Endodermal cell (in vitro differentiated cells): ENCODE measurements at regions not wholly inside any gene's neighbourhood (a gene's known extent, or its start where the extent isn't known, plus 50 kb on each side); places are given as distances from the start of the nearest gene placed in this dataset.

Experiments
- DNase-seq: peaks from one replicate; pipeline ENCODE4 v3.0.0-alpha.2; 2017
- H3K27ac ChIP-seq: 2 replicates; pipeline ENCODE4 v1.5.1; 2013; ENCODE audit warnings: mild to moderate bottlenecking, low read depth, low read length, moderate library complexity
- H3K27me3 ChIP-seq: 2 replicates; pipeline ENCODE4 v1.6.1; 2013; ENCODE audit warnings: mild to moderate bottlenecking, low read length, moderate library complexity; ENCODE audit not compliant: insufficient read depth, control insufficient read depth, poor library complexity, severe bottlenecking
- H3K36me3 ChIP-seq: 2 replicates; pipeline ENCODE4 v1.7.0; 2013; ENCODE audit warnings: mild to moderate bottlenecking, low read length, moderate library complexity; ENCODE audit not compliant: control insufficient read depth, insufficient read depth
- H3K4me1 ChIP-seq: one replicate; pipeline ENCODE4 v1.7.0; 2013; ENCODE audit warnings: low read length; ENCODE audit not compliant: control insufficient read depth, insufficient read depth
- H3K4me3 ChIP-seq: 2 replicates; pipeline ENCODE4 v1.5.1; 2013; ENCODE audit warnings: mild to moderate bottlenecking, low read length, moderate library complexity
- H3K9ac ChIP-seq: 2 replicates; pipeline ENCODE4 v1.6.1; 2013; ENCODE audit warnings: mild to moderate bottlenecking, low read length, moderate library complexity; ENCODE audit not compliant: poor library complexity, severe bottlenecking; ENCODE audit errors: extremely low read depth
- H3K9me3 ChIP-seq: 2 replicates; pipeline ENCODE4 v1.6.1; 2013; ENCODE audit warnings: mild to moderate bottlenecking, low read length, moderate library complexity; ENCODE audit not compliant: control insufficient read depth
- H3K27ac Mint-ChIP-seq: 2 replicates; pipeline ENCODE4 v1.8.0; 2020; ENCODE audit warnings: mixed read lengths
- H3K27me3 Mint-ChIP-seq: 2 replicates; pipeline ENCODE4 v1.8.0; 2021; ENCODE audit warnings: mild to moderate bottlenecking, mixed read lengths; ENCODE audit not compliant: insufficient read depth
- H3K36me3 Mint-ChIP-seq: 2 replicates; pipeline ENCODE4 v1.8.0; 2020; ENCODE audit warnings: low read depth, mixed read lengths
- H3K4me1 Mint-ChIP-seq: 2 replicates; pipeline ENCODE4 v1.8.0; 2020; ENCODE audit warnings: mixed read lengths
- H3K4me3 Mint-ChIP-seq: 2 replicates; pipeline ENCODE4 v1.8.0; 2020; ENCODE audit warnings: mild to moderate bottlenecking, moderate library complexity, mixed read lengths
- H3K9me3 Mint-ChIP-seq: 2 replicates; pipeline ENCODE4 v1.8.0; 2020; ENCODE audit warnings: mild to moderate bottlenecking, mixed read lengths
- WGBS, 2 experiments: methylation state at CpG; one replicate each; pipeline versions ENCODE4 v1.1.5 to v1.1.7; 2013; ENCODE audit warnings: missing lambda C conversion rate in 2 of 2, mixed read lengths in 1 of 2; ENCODE audit not compliant: insufficient coverage in 1 of 2, insufficient read length in 1 of 2; 5-methylcytosine and 5-hydroxymethylcytosine counted together
- TF ChIP-seq, protein P1 (sequence below): fragments of 200-600 bp; sonication (generic); conservative IDR thresholded peaks from 2 replicates; pipeline ENCODE4 v1.5.0; 2021; ENCODE audit warnings: antibody characterized with exemption, mild to moderate bottlenecking

DNA sequence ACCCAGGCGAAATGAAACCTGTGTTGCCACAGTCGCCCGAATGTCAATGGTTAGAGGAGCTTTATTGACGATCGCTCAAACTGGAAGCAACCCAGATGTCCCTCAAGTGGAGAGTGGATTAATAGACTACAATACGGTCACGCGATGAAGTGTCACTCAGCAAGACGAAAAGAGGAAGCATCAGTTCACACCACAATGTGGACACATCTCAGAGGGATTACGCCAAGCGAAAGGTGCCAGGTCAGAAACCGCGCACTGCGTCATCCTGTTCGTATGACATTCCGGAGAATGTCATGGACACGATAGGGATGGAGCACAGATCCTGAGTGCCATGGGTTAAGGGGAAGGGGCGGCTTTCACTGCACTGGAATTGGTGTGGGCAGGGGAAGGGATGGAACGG, 111.7 kb downstream of the HMX1 start:
- Mint-ChIP-seq H3K27me3 (no peaks in the 10 kb centered on the region), H3K4me1 (no peaks in the 10 kb centered on the region), H3K36me3 (no peaks in the 10 kb centered on the region), H3K27ac (no peak overlapping the region), H3K9me3 (peaks cover 2% of the 10 kb centered on the region), H3K4me3 (no peak overlapping the region)
- no peak overlapping the region for H3K27ac ChIP-seq
- H3K27me3 ChIP-seq, result no peaks in the 10 kb centered on the region
- H3K4me1 ChIP-seq, result no peaks in the 10 kb centered on the region
- H3K9me3 ChIP-seq, result no peaks in the 10 kb centered on the region
- no peak overlapping the region for H3K9ac ChIP-seq
- peak; percentile 34 for DNase-seq
- H3K36me3 ChIP-seq, result no peaks in the 10 kb centered on the region
- 84 to 85% methylated on average over 19 of the region's 19 CpGs for WGBS, 2 experiments
- no peak overlapping the region for H3K4me3 ChIP-seq
- TF ChIP-seq, protein P1, sequence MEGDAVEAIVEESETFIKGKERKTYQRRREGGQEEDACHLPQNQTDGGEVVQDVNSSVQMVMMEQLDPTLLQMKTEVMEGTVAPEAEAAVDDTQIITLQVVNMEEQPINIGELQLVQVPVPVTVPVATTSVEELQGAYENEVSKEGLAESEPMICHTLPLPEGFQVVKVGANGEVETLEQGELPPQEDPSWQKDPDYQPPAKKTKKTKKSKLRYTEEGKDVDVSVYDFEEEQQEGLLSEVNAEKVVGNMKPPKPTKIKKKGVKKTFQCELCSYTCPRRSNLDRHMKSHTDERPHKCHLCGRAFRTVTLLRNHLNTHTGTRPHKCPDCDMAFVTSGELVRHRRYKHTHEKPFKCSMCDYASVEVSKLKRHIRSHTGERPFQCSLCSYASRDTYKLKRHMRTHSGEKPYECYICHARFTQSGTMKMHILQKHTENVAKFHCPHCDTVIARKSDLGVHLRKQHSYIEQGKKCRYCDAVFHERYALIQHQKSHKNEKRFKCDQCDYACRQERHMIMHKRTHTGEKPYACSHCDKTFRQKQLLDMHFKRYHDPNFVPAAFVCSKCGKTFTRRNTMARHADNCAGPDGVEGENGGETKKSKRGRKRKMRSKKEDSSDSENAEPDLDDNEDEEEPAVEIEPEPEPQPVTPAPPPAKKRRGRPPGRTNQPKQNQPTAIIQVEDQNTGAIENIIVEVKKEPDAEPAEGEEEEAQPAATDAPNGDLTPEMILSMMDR, result no peak

DNA sequence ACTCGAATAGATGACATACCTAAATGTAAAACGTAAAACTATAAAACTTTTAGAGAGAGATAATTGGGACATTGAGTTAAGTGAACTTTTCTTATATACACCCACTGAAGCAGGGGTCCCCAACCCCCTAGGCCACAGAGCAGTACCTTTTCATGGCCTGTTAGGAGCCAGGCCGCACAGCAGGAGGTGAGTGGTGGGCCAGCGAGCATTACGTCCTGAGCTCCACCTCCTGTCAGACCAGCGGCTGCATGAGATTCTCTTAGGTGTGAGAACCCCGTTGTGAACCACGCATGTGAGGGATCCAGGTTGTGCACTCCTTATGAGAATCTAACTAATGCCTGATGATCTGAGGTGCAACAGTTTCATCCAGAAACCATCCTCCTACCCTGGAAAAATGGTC, 114.8 kb downstream of the HMX1 start:
- Histone ChIP-seq H3K9me3 (no peaks in the 10 kb centered on the region), H3K4me1 (no peaks in the 10 kb centered on the region), H3K27ac (no peak overlapping the region), H3K4me3 (no peak overlapping the region), H3K27me3 (no peaks in the 10 kb centered on the region), H3K36me3 (no peaks in the 10 kb centered on the region), H3K9ac (no peak overlapping the region)
- Mint-ChIP-seq H3K9me3 (peaks cover 5% of the 10 kb centered on the region), H3K36me3 (no peaks in the 10 kb centered on the region), H3K27ac (no peak overlapping the region), H3K4me3 (no peak overlapping the region), H3K4me1 (no peaks in the 10 kb centered on the region), H3K27me3 (peaks cover 7% of the 10 kb centered on the region)
- TF ChIP-seq, protein P1, result no peak
- 69 to 70% methylated on average over 4 to 7 of the region's 8 CpGs for WGBS, 2 experiments
- peak; percentile 58 for DNase-seq

DNA sequence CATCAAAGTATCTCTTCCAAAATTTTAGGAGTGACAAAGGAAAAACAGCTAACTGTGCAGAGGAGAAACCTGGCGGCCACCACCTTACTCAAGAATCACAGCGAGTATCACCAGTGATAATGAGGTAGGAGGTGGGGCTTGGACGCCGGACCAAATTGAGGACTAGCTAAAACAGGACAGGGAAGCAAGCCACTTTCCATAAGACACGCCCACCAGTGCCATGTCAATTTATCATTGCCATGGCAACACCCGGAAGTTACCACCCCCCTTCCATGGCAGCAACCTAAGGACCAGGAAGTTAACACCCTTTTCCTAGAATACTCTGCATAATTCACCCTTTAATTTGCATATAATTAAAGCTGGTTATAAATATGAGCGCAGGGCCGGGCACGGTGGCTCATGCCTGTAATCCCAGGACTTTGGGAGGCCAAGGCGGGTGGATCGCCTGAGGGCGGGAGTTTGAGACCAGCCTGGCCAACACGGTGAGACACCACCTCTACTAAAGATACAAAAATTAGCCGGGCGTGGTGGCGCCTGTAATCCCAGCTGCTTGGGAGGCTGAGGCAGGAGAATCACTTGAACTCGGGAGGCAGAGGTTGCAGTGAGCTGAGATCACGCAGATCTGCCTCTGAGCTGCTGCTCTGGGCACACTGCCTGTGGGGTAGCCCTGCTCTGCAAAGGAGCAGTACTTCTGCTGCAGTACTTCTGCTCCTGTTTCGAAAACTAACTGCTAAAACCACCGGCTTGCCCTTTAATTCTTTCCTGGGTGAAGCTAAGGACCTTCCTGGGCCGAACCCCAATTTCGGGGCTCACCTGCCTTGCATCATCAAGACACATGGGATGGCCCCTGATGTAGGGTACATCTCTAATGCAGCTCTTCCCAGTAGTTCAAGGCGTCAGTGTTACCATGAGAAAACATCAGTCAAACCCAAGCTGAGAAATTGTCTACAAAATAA, 116.7 kb downstream of the HMX1 start:
- H3K27me3 ChIP-seq, result no peaks in the 10 kb centered on the region
- no peak overlapping the region for H3K4me3 ChIP-seq
- H3K9ac ChIP-seq, result no peak overlapping the region
- H3K27ac Mint-ChIP-seq, result no peak overlapping the region
- no peak overlapping the region for H3K4me3 Mint-ChIP-seq
- peak; percentile 6 for DNase-seq
- no peak overlapping the region for H3K27ac ChIP-seq
- TF ChIP-seq, protein P1, result no peak
- H3K9me3 ChIP-seq, result no peaks in the 10 kb centered on the region
- H3K4me1 Mint-ChIP-seq, result no peaks in the 10 kb centered on the region
- no peaks in the 10 kb centered on the region for H3K36me3 ChIP-seq
- H3K36me3 Mint-ChIP-seq, result no peaks in the 10 kb centered on the region
- peaks cover 5% of the 10 kb centered on the region for H3K9me3 Mint-ChIP-seq
- H3K27me3 Mint-ChIP-seq, result peaks cover 9% of the 10 kb centered on the region
- no peaks in the 10 kb centered on the region for H3K4me1 ChIP-seq
- WGBS, 2 experiments, result 89 to 93% methylated on average over 13 to 23 of the region's 23 CpGs
